Heart right ventricle (tissue), 16 donors: ENCODE measurements at regions not wholly inside any gene's neighbourhood (a gene's known extent, or its start where the extent isn't known, plus 50 kb on each side); places are given as distances from the start of the nearest gene placed in this dataset.

Experiments used
- ATAC-seq, 8 donors: fragments of 200-7000 bp; cut with Tn5 transposase; one replicate each; pipeline ENCODE4 v1.9.1; 2020; ENCODE audit warnings: mild to moderate bottlenecking in 8 of 8, moderate library complexity in 8 of 8, moderate number of reproducible peaks in 1 of 8
- DNase-seq, 2 donors: peaks; one replicate each; pipeline ENCODE4 v3.0.0-alpha.2; 2020
- H3K27ac ChIP-seq, 10 donors: fragments of 200-600 bp; sonication (generic) in 2 of 10; one replicate each; pipeline versions ENCODE4 v1.5.0 to v1.8.0; 2020 to 2022; ENCODE audit warnings: mild to moderate bottlenecking in 3 of 10
- H3K27me3 ChIP-seq, 7 donors: fragments of 200-600 bp; one replicate each; pipeline ENCODE4 v1.8.0; 2021 to 2022; ENCODE audit warnings: mild to moderate bottlenecking in 2 of 7
- H3K36me3 ChIP-seq, 9 donors: fragments of 200-600 bp; sonication (generic) in 1 of 9; one replicate each; pipeline versions ENCODE4 v1.5.0 to v1.8.0; 2020 to 2022; ENCODE audit warnings: mild to moderate bottlenecking in 2 of 9
- H3K4me1 ChIP-seq, 9 donors: fragments of 200-600 bp; sonication (generic) in 1 of 9; one replicate each; pipeline versions ENCODE4 v1.5.0 to v1.8.0; 2020 to 2022; ENCODE audit warnings: mild to moderate bottlenecking in 4 of 9
- H3K4me3 ChIP-seq, 10 donors: fragments of 200-600 bp; sonication (generic) in 2 of 10; one replicate each; pipeline versions ENCODE4 v1.5.0 to v1.8.0; 2020 to 2022; ENCODE audit warnings: mild to moderate bottlenecking in 7 of 10, moderate library complexity in 2 of 10
- H3K9me3 ChIP-seq, 11 donors: fragments of 200-600 bp in 10 of 11; sonication (generic) in 2 of 11; one replicate each; pipeline versions ENCODE4 v1.5.0 to v1.8.0; 2013 to 2022; ENCODE audit warnings: mild to moderate bottlenecking in 2 of 11, control low read depth in 1 of 11, moderate library complexity in 1 of 11
- CTCF ChIP-seq, 9 donors: fragments of 200-600 bp; sonication (generic) in 2 of 9; IDR thresholded peaks; one replicate each; pipeline versions ENCODE4 v1.5.0 to v1.8.0; 2021 to 2022; ENCODE audit warnings: antibody characterized with exemption in 9 of 9, mild to moderate bottlenecking in 5 of 9, moderate library complexity in 1 of 9
- WGBS, 2 donors: extraction: QIAGEN DNeasy Blood & Tissue Kit; methylation state at CpG; one replicate each; pipeline ENCODE4 v1.1.7; 2013; ENCODE audit warnings: inconsistent platforms in 1 of 2; 5-methylcytosine and 5-hydroxymethylcytosine counted together
- intact Hi-C, 10 donors: fragments of 100-400 bp; cut with DNase I; formaldehyde crosslinking; loops; one replicate each; pipeline versions ENCODE4 v1.11.1 to v1.14.2; 2022
- donor health status: Arrhythmogenic right ventricular cardiomyopathy.
- donor health status: ischemic (EF 13 %, LVEDD 7.1; RV severe dilation, severe dysfunction).
- donor health status: healthy with polysubstance abuse.
- donor health status: DM: no; HTN: yes; CAD: no.
- donor health status: DM: no; HTN: no; CAD: no.
- donor health status: ischemic (EF 25% LVEDD 6.9; RV normal size, moderate dysfunction).
- donor health status: ischemic (EF 25% LVEDD 5.7; RV mildly dilated, moderate dysfunction).
- donor health status: healthy.
- donor health status: DM: yes; HTN: yes; CAD: no.
- donor health status: Ischemic cardiomyopathy.
- donor health status: ischemic (EF 35%, LVEDD 5.7; RV mildly dilated, moderate dysfunction).
- donor health status: nonischemic (EF 11% LVEDD 7.7; RV severe dilation, severe dysfunction).
- donor health status: DM: yes; HTN: yes; CAD: no.
- donor health status: PGD.
- donor health status: ischemic (EF 29% LVEDD 5.4; RV normal size, mild dysfunction).
- donor health status: nonischemic (EF 23%, LVEDD 6.1; RV moderate dilation, normal function).

DNA sequence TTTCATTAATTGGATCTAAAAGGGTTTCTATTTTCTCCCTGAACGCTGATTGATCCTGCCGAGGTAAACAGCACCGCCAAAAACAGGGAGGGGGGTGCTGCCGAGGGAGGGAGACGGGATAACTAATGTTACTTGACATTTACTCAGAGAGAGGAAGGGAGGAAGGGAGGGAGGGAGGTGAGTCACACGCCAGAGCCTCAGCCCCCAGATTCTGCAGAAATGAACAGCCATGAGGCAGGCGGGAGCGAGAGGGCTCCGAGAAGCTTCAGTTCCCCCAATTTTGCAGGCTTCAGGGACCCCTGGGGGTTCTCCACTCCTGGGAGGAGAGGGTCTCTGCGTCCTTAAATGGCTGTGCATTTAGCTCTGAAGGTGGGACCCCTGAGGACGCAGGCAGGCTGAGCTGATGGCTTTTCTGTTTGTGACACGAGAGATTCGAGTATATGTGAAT is 59.1 kb upstream of the IER5L start:
- ATAC-seq (peak in 3 of 8 donors; percentile 42 to 60 (median 48)), DNase-seq (no peak)
- H3K4me1 ChIP-seq, result peaks cover 0 to 13% (median 0%) of the 10 kb centered on the region in 9 donors
- no peaks in the 10 kb centered on the region for H3K36me3 ChIP-seq
- H3K27me3 ChIP-seq, result no peaks in the 10 kb centered on the region
- intact Hi-C loops, result no loop called here
- TF ChIP-seq CTCF (IDR thresholded peaks at IDR 0.05), result no peak
- WGBS, 2 donors, result 33 to 40% methylated on average over 13 of the region's 13 CpGs
- H3K27ac ChIP-seq, result peak overlapping the region in 1 of 10 donors; percentile 13
- peaks cover 0 to 14% (median 0%) of the 10 kb centered on the region in 11 donors for H3K9me3 ChIP-seq
- H3K4me3 ChIP-seq, result peak overlapping the region in 1 of 10 donors; percentile 20

DNA sequence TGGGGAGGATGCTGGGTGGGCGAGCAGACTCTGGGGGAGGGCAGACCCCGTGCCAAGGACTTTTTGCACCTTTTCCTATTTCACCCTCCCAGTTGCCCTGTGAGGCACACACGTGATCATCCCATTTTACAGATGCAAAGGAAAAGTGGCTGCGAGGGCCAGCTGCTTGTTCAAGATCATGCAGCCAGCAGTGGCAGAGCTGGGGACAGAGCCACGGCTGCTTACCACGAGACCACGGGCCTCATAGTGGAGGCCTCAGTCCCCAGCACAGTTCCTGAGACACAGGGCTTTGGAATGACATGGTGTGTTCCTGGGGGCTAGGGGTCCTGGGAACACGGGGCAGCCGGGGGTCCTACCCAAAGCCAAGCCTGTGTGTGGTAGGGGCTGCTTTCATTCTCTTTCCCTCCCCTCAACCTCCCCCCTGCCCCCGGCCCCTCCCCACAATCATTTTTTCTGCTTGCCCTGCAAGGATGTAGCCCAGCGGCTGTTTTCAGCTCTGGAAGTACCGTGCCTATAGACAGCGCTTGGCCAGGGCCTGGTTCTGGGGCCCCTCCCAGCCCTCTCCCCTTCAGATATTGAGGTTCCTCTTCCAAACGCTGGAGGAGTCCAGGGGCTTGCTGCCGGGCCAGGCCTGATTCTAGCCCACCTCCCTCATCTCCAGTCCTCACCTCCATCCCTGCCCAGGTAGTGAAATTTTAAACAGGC is 58.5 kb upstream of the IER5L start:
- no peak for TF ChIP-seq CTCF (IDR thresholded peaks at IDR 0.05)
- Histone ChIP-seq H3K27ac (peak overlapping the region in 1 of 10 donors; percentile 13), H3K4me3 (peak overlapping the region in 1 of 10 donors; percentile 26), H3K36me3 (no peaks in the 10 kb centered on the region), H3K9me3 (peaks cover 0 to 14% (median 0%) of the 10 kb centered on the region in 11 donors), H3K27me3 (no peaks in the 10 kb centered on the region), H3K4me1 (peaks cover 0 to 13% (median 0%) of the 10 kb centered on the region in 9 donors)
- WGBS, 2 donors, result 72 to 78% methylated on average over 14 to 15 of the region's 15 CpGs
- intact Hi-C loops, result no loop called here
- ATAC-seq (peak in 1 of 8 donors; percentile 14), DNase-seq (no peak)

GRCh38 chr9:129235931-129236331 is 57.9 kb upstream of the IER5L start:
- intact Hi-C loops, result no loop called here
- Histone ChIP-seq H3K27me3 (no peaks in the 10 kb centered on the region), H3K4me1 (peaks cover 0 to 13% (median 0%) of the 10 kb centered on the region in 9 donors), H3K4me3 (peak overlapping the region in 1 of 10 donors; percentile 26), H3K9me3 (peaks cover 0 to 14% (median 0%) of the 10 kb centered on the region in 11 donors), H3K27ac (no peak overlapping the region), H3K36me3 (no peaks in the 10 kb centered on the region)
- DNase-seq (no peak), ATAC-seq (no peak)
- no peak for TF ChIP-seq CTCF (IDR thresholded peaks at IDR 0.05)
- WGBS, 2 donors, result 68 to 77% methylated on average over 7 of the region's 7 CpGs

DNA sequence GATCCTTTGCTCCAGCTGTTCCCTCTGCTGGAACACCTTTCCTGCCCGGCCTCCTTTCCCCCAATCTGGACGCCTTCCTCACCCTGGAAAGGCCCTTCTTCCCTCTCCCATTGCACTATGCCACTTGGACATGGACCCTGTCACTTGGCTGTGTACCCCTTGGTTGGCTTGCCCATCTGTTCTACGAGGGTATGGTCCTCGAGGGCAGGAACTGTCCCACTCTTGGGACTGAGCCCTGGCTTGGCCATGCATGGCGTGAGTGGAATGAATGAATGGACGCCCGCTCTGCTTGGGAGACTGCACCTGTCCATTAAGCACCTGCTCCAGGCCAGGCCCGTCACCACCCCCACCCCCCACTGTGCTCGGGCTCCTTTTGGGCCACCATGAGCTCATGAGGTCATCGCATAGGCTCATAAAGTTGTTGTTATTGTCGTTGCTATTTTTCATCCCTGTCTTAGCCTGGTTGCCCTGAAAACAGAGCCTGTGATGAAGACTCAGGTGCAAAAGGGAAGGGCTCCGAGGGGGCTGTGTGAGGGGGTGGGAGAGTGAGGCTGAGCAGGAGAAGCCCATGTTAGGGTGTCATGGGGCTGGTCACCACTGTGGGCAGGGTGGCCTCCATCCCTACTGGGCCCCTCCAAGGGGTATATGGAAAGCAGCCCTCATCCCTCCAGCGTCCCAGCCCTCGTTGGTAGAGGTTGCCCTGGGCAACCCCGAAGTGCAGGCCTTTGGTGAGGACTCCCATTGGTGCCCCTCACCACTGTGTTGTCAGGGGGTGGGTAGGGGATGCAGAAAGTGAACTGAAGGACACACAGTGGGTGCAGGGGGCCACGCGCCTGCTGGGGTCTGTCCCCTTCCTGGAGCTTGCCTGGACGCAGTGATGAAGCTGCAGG is 57.2 kb upstream of the IER5L start:
- Histone ChIP-seq H3K27me3 (no peaks in the 10 kb centered on the region), H3K4me1 (peaks cover 0 to 13% (median 0%) of the 10 kb centered on the region in 9 donors), H3K4me3 (no peak overlapping the region), H3K27ac (no peak overlapping the region), H3K9me3 (peaks cover 0 to 14% (median 0%) of the 10 kb centered on the region in 11 donors), H3K36me3 (no peaks in the 10 kb centered on the region)
- DNase-seq, result no peak
- no peak for TF ChIP-seq CTCF (IDR thresholded peaks at IDR 0.05)
- ATAC-seq, result no peak
- WGBS, 2 donors, result 94% methylated on average over 18 of the region's 18 CpGs
- intact Hi-C loops, result no loop called here
